ENCODE measurements at regions not wholly inside any gene's neighbourhood (a gene's known extent, or its start where the extent isn't known, plus 50 kb on each side); places are given as distances from the start of the nearest gene placed in this dataset.

DNA sequence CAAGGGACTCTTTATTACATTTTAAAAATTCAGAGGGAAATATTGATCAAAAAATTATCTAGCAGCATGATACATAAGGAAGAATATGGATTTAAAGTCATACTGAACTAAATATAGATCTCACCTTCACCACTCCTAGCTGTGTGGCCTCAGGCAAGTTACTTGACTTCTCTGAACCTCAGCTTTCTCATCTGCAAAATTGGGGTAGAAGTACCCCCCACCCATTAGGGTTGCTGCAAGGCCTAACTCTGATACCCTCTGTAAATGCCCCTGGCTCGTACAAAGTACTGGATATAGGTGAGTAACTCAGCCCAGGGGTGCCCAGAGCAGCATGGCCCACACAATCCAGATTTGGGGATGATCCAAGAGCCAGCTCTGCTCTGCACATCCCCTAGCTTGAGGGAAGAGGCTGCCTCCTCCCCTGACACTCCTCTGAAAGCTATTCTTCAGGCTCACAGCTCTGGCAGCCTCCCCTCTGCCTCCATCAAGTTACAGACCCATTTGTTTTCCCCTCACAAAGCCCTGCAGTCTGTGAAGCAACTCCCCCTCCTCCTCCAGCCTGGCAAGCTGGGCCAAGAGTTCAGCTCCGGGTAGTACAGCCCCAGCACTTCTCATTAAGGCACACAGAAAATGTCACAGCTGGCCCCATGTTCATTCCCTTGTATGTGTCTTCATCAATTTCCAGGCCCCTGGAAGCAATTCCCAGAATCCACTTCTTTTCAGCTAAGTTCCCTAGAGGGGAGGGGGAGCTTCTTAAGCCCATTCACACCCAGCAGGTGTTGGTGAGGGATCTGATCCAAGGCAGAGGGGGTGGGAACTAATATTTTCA lies 143.7 kb downstream of the PLPP3 start:
- TF ChIP-seq, protein P1, sequence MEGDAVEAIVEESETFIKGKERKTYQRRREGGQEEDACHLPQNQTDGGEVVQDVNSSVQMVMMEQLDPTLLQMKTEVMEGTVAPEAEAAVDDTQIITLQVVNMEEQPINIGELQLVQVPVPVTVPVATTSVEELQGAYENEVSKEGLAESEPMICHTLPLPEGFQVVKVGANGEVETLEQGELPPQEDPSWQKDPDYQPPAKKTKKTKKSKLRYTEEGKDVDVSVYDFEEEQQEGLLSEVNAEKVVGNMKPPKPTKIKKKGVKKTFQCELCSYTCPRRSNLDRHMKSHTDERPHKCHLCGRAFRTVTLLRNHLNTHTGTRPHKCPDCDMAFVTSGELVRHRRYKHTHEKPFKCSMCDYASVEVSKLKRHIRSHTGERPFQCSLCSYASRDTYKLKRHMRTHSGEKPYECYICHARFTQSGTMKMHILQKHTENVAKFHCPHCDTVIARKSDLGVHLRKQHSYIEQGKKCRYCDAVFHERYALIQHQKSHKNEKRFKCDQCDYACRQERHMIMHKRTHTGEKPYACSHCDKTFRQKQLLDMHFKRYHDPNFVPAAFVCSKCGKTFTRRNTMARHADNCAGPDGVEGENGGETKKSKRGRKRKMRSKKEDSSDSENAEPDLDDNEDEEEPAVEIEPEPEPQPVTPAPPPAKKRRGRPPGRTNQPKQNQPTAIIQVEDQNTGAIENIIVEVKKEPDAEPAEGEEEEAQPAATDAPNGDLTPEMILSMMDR (IDR thresholded peaks at IDR 0.05), result no peak
- TF ChIP-seq POLR2A (IDR thresholded peaks at IDR 0.05), result no peak
